Activated CD4-positive, alpha-beta memory T cell treated with anti-CD3 and anti-CD28 coated beads for 36 hours (primary cell): ENCODE measurements at regions not wholly inside any gene's neighbourhood (a gene's known extent, or its start where the extent isn't known, plus 50 kb on each side); places are given as distances from the start of the nearest gene placed in this dataset.
"Not testable (repeated sequence)": the region's sequence is repeated elsewhere in the genome, so short reads cannot be mapped to it uniquely, and the experiment has no call there.

Source experiments
- CTCF ChIA-PET: fragments of 350-600 bp; sonication (Branson Sonifier 250); formaldehyde crosslinking; loops from one replicate; lab custom pipeline; 2021; ENCODE audit warnings: antibody characterized with exemption, inconsistent platforms; lab: Charles Lee
- POLR2A ChIA-PET: fragments of 350-600 bp; sonication (Branson Sonifier 250); formaldehyde crosslinking; loops from one replicate; lab custom pipeline; 2021; ENCODE audit warnings: antibody characterized with exemption; lab: Charles Lee
- DNase-seq: peaks from one replicate; pipeline ENCODE4 v3.0.0-alpha.2; 2020
- H3K27ac Mint-ChIP-seq: one replicate; pipeline ENCODE4 v1.8.0; 2021; ENCODE audit warnings: mixed read lengths
- H3K27me3 Mint-ChIP-seq: one replicate; pipeline ENCODE4 v1.8.0; 2021; ENCODE audit warnings: mixed read lengths
- H3K36me3 Mint-ChIP-seq: one replicate; pipeline ENCODE4 v1.8.0; 2021; ENCODE audit warnings: mixed read lengths
- H3K4me1 Mint-ChIP-seq: one replicate; pipeline ENCODE4 v1.8.0; 2021; ENCODE audit warnings: low read depth, mixed read lengths
- H3K4me3 Mint-ChIP-seq: one replicate; pipeline ENCODE4 v1.8.0; 2021; ENCODE audit warnings: mild to moderate bottlenecking, mixed read lengths
- H3K9me3 Mint-ChIP-seq: one replicate; pipeline ENCODE4 v1.8.0; 2021; ENCODE audit warnings: mixed read lengths
- intact Hi-C: fragments of 100-400 bp; cut with micrococcal nuclease; formaldehyde crosslinking; loops from one replicate; pipeline ENCODE4 v1.15.1; 2023

- Mint-ChIP-seq H3K4me1 (no peaks in the 10 kb centered on the region), H3K27me3 (no peaks in the 10 kb centered on the region), H3K9me3 (peaks cover 20% of the 10 kb centered on the region), H3K27ac (no peak overlapping the region), H3K4me3 (no peak overlapping the region), H3K36me3 (no peaks in the 10 kb centered on the region)
- no peak for DNase-seq
- CTCF ChIA-PET, result no interaction called here
- POLR2A ChIA-PET, result interaction anchor here (0.6 kb wide), 1 partner anchor 337 kb away, joined by 3 read pairs; no protein-coding TSS in a partner anchor
- intact Hi-C loops, result no loop called here
Observed at GRCh38 chr1:80582980-80583379, 1217.8 kb upstream of the ADGRL2 start.

DNA sequence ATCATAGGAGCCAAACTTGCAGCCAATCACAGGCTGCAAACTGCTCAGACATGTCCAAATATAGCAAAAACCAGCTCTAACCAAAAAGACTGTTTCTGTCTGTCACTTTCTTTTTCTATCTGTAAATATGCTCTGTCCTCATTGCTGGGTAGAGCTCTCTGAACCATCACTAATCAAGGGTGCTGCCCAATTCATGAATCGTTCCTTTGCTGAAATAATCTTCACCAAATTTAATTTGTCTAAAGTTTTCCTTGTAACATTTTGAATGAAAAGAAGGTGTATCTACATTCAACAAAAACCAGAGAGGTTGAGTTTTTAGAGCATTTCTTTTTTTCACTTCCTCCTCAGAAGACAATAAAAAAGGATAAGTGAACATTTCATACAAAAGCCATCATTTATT is 1221.7 kb upstream of the ADGRL2 start:
- H3K27me3 Mint-ChIP-seq, result no peaks in the 10 kb centered on the region
- H3K36me3 Mint-ChIP-seq, result no peaks in the 10 kb centered on the region
- H3K27ac Mint-ChIP-seq, result no peak overlapping the region
- no peak overlapping the region for H3K4me3 Mint-ChIP-seq
- ChIA-PET POLR2A (no interaction called here), CTCF (no interaction called here)
- H3K9me3 Mint-ChIP-seq, result peaks cover 16% of the 10 kb centered on the region
- no peak for DNase-seq
- H3K4me1 Mint-ChIP-seq, result no peaks in the 10 kb centered on the region
- intact Hi-C loops, result no loop called here

- intact Hi-C loops, result no loop called here
- Mint-ChIP-seq H3K9me3 (peaks cover 7% of the 10 kb centered on the region), H3K27ac (no peak overlapping the region), H3K36me3 (no peaks in the 10 kb centered on the region), H3K4me3 (no peak overlapping the region), H3K27me3 (no peaks in the 10 kb centered on the region), H3K4me1 (no peaks in the 10 kb centered on the region)
- CTCF ChIA-PET, result no interaction called here
- POLR2A ChIA-PET, result no interaction called here
- DNase-seq, result no peak
Observed at GRCh38 chr1:80566867-80567266, 1233.9 kb upstream of the ADGRL2 start.

- Mint-ChIP-seq H3K27ac (no peak overlapping the region), H3K27me3 (no peaks in the 10 kb centered on the region), H3K4me3 (no peak overlapping the region), H3K36me3 (no peaks in the 10 kb centered on the region), H3K4me1 (no peaks in the 10 kb centered on the region), H3K9me3 (peaks cover 4% of the 10 kb centered on the region)
- intact Hi-C loops, result no loop called here
- POLR2A ChIA-PET, result no interaction called here
- DNase-seq, result no peak
- CTCF ChIA-PET, result no interaction called here
Observed at GRCh38 chr1:80566123-80566522, 1234.6 kb upstream of the ADGRL2 start.

- Mint-ChIP-seq H3K4me1 (no peaks in the 10 kb centered on the region), H3K36me3 (no peaks in the 10 kb centered on the region), H3K27me3 (no peaks in the 10 kb centered on the region), H3K4me3 (no peak overlapping the region), H3K27ac (no peak overlapping the region), H3K9me3 (peaks cover 4% of the 10 kb centered on the region)
- intact Hi-C loops, result no loop called here
- ChIA-PET POLR2A (no interaction called here), CTCF (no interaction called here)
- DNase-seq, result no peak
Observed at GRCh38 chr1:80565406-80565805, 1235.3 kb upstream of the ADGRL2 start.

DNA sequence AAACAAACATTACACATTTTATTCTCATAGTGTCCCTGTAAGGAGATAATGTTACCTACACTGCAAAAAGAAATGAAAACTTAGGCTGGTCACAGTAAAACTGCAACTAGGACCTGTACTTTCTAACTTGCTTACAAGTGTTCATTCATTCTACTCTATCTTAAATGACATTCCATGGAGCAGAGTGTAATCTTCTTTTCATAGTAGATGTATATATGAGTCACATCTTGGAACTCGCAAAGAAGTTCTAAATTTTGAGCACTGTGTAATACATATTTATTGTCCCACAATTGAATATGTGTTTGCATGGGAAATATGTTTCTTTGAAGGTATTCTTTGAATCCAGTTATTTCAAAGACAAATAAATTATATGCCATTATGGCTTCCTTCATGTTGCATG is 1258.5 kb upstream of the ADGRL2 start:
- intact Hi-C loops, result no loop called here
- POLR2A ChIA-PET, result no interaction called here
- Mint-ChIP-seq H3K9me3 (no peaks in the 10 kb centered on the region), H3K4me1 (no peaks in the 10 kb centered on the region), H3K27me3 (no peaks in the 10 kb centered on the region), H3K36me3 (no peaks in the 10 kb centered on the region), H3K4me3 (no peak overlapping the region), H3K27ac (no peak overlapping the region)
- CTCF ChIA-PET, result no interaction called here
- DNase-seq, result no peak

DNA sequence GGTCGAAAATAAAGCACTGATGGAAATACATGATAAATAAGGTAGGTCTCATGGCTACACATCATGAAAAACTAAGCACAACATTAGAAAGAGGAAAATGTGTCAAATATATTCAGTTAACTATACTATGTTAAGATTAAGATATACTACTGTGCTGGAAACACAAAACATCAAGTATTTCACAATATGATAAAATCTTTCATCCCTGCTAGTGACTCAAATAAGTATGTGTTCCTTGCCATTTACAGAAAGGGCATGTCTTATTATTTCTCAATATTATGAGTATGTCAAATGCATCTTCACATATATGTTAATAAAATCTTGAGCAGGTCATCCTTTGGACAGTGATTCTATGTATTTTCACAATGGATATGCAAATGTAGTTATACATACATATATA is 1260.1 kb upstream of the ADGRL2 start:
- Mint-ChIP-seq H3K9me3 (no peaks in the 10 kb centered on the region), H3K27ac (no peak overlapping the region), H3K36me3 (no peaks in the 10 kb centered on the region), H3K27me3 (no peaks in the 10 kb centered on the region), H3K4me3 (no peak overlapping the region), H3K4me1 (no peaks in the 10 kb centered on the region)
- intact Hi-C loops, result no loop called here
- CTCF ChIA-PET, result no interaction called here
- POLR2A ChIA-PET, result no interaction called here
- no peak for DNase-seq

DNA sequence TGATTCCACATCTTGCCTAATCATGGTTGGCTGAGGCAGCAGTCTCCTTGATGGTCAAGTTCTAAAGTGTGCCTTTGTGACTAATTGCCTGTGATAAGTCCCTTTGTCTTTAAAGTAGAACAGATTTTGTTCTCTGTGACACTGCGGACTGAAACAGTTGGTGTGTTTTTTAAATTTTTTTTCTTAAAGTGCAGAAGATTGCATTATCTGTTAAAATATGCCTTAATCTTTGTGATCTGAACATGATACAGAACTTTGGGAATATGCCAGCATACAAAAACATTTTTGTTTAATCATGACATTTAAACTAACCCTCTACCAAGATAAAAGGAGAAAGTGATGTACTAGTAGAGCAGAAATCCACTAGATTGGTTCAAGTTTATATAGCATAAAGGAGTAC is 1260.6 kb upstream of the ADGRL2 start:
- Mint-ChIP-seq H3K4me3 (no peak overlapping the region), H3K36me3 (no peaks in the 10 kb centered on the region), H3K27me3 (no peaks in the 10 kb centered on the region), H3K9me3 (peaks cover 2% of the 10 kb centered on the region), H3K27ac (no peak overlapping the region), H3K4me1 (no peaks in the 10 kb centered on the region)
- no peak for DNase-seq
- POLR2A ChIA-PET, result no interaction called here
- intact Hi-C loops, result no loop called here
- CTCF ChIA-PET, result no interaction called here

DNA sequence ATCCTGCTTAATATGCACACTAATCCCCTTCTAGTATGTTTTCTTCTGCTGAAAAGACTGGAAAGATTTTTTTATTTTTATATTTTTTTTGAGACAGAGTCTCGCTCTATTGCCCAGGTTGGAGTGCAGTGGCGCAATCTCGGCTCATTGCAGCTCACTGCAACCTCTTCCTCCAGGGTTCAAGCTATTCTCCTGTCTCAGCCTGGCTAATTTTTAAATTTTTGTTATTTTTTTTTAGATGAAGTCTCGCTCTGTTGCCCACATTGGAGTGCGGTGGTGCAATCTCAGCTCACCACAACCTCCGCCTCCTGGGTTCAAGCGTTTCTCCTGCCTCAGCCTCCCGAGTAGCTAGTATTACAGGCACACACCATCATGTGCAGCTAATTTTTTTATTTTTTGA is 1261.4 kb upstream of the ADGRL2 start:
- H3K4me3 Mint-ChIP-seq, H3K27me3 Mint-ChIP-seq, CTCF ChIA-PET, H3K27ac Mint-ChIP-seq, H3K9me3 Mint-ChIP-seq, DNase-seq, POLR2A ChIA-PET, H3K36me3 Mint-ChIP-seq, intact Hi-C loops, H3K4me1 Mint-ChIP-seq: not testable (repeated sequence)

GRCh38 chr1:80536461-80536860 is 1264.3 kb upstream of the ADGRL2 start:
- Mint-ChIP-seq H3K27me3 (no peaks in the 10 kb centered on the region), H3K9me3 (peaks cover 3% of the 10 kb centered on the region), H3K4me3 (no peak overlapping the region), H3K4me1 (no peaks in the 10 kb centered on the region), H3K27ac (no peak overlapping the region), H3K36me3 (no peaks in the 10 kb centered on the region)
- intact Hi-C loops, result no loop called here
- no peak for DNase-seq
- ChIA-PET POLR2A (no interaction called here), CTCF (no interaction called here)

DNA sequence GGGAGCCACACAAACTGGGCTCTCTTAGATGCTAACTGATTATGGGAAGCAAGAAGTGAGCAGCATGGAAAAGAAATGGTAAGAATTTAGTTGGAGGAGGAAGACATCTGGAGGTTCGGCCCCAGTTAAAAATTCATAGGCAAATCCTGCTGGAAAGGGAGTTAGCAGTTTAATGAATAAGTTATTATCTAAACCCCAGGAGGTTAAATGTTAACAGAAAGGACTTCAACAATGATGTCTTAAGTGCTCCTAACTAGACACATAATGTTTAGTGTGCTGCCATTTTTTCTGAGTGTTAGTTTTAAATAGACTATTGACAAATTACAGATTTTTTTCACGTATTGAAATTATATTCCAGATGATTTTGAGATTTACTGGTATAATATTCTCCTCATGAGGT is 1265.3 kb upstream of the ADGRL2 start:
- POLR2A ChIA-PET, result no interaction called here
- no peak overlapping the region for H3K27ac Mint-ChIP-seq
- no peaks in the 10 kb centered on the region for H3K36me3 Mint-ChIP-seq
- DNase-seq, result no peak
- intact Hi-C loops, result no loop called here
- CTCF ChIA-PET, result no interaction called here
- H3K4me1 Mint-ChIP-seq, result no peaks in the 10 kb centered on the region
- no peak overlapping the region for H3K4me3 Mint-ChIP-seq
- H3K9me3 Mint-ChIP-seq, result peaks cover 3% of the 10 kb centered on the region
- H3K27me3 Mint-ChIP-seq, result no peaks in the 10 kb centered on the region

GRCh38 chr1:80534606-80535360 is 1266.0 kb upstream of the ADGRL2 start:
- Mint-ChIP-seq H3K9me3 (peaks cover 3% of the 10 kb centered on the region), H3K4me1 (no peaks in the 10 kb centered on the region), H3K27me3 (no peaks in the 10 kb centered on the region), H3K36me3 (no peaks in the 10 kb centered on the region), H3K27ac (no peak overlapping the region), H3K4me3 (no peak overlapping the region)
- POLR2A ChIA-PET, result no interaction called here
- DNase-seq, result no peak
- CTCF ChIA-PET, result no interaction called here
- intact Hi-C loops, result no loop called here

DNA sequence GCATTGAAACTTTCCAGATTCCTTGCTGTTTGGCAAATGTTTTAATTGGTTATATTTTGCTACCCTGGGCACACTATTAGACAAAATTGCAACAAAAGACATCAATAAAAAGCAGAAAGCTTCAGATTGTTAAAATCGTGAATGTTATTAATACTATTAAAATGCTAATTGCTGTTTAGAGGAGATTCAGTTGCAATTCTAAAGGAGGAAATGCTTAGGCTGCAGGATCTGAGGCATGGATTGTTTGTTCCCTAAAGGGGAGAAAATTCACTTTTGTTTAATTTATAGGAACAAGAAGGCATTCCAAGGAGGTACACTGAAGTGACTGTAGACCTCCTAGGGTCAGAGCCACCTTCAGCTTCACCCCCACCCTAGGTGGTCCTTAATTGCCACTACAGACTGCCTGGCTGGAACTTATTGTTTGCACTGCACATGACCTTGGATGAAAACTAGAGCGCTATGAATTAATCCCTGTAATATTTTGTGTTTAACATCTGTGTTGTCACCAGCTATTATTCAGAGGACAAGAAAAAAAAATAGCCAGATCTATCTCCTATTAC is 1266.9 kb upstream of the ADGRL2 start:
- DNase-seq, result no peak
- Mint-ChIP-seq H3K27ac (no peak overlapping the region), H3K27me3 (no peaks in the 10 kb centered on the region), H3K36me3 (no peaks in the 10 kb centered on the region), H3K4me1 (no peaks in the 10 kb centered on the region), H3K4me3 (no peak overlapping the region), H3K9me3 (peaks cover 3% of the 10 kb centered on the region)
- POLR2A ChIA-PET, result no interaction called here
- intact Hi-C loops, result no loop called here
- CTCF ChIA-PET, result no interaction called here
